K562 (cell line): ENCODE measurements at regions not wholly inside any gene's neighbourhood (a gene's known extent, or its start where the extent isn't known, plus 50 kb on each side); places are given as distances from the start of the nearest gene placed in this dataset.

Experiments
- ATAC-seq: fragments of 200-7000 bp; cut with Tn5 transposase; 3 replicates; pipeline ENCODE4 v1.9.1; 2020; ENCODE audit warnings: moderate library complexity
- BruUV-seq: library from RNA; stranded (reverse); fragments of 400-500 nt; replicated peaks from 2 replicates; lab custom pipeline; 2021; lab: Mats Ljungman, UMichigan
- CTCF ChIA-PET: fragments of 300-600 bp; formaldehyde crosslinking; extraction: SDS; loops from one replicate; lab custom pipeline; 2021; ENCODE audit warnings: low intra/inter-chr PET ratio; lab: Yijun Ruan, JAX
- POLR2A ChIA-PET: fragments of 300-600, 350-650 bp; sonication (Branson Sonifier 250); formaldehyde crosslinking; extraction: SDS; loops from one replicate; lab custom pipeline; 2021; ENCODE audit warnings: antibody characterized with exemption, inconsistent platforms; lab: Yijun Ruan, JAX
- DNase-seq, 4 experiments: peaks; one replicate each; pipeline versions ENCODE4 v3.0.0 to v3.0.0-alpha.2; 2011 to 2018; ENCODE audit warnings: low spot score in 3 of 4, mixed read lengths in 3 of 4; ENCODE audit errors: extremely low read depth in 1 of 4
- FAIRE-seq: peaks from 2 replicates; lab custom pipeline; 2011; peaks lifted over from hg19 to GRCh38; lab: Jason Lieb, UNC
- H2AFZ ChIP-seq: 2 replicates; pipeline ENCODE4 v1.6.0; 2011; ENCODE audit warnings: low read depth, low read length, control low read depth, inconsistent platforms
- H3K27ac ChIP-seq: fragments of 200-600 bp; 3 replicates; pipeline ENCODE4 v1.8.0; 2011; ENCODE audit warnings: low read depth, mild to moderate bottlenecking, control low read depth, inconsistent platforms, low read length, moderate library complexity, mixed read lengths; ENCODE audit errors: extremely low read depth
- H3K27me3 ChIP-seq, 2 experiments: fragments of 300-600 bp in 1 of 2; 2 replicates in 1 of 2; 3 replicates in 1 of 2; pipeline versions ENCODE4 v1.6.0 to v1.8.0; 2011; ENCODE audit warnings: inconsistent platforms in 2 of 2, low read length in 2 of 2, mild to moderate bottlenecking in 1 of 2, mixed read lengths in 1 of 2, moderate library complexity in 1 of 2; ENCODE audit not compliant: control insufficient read depth in 2 of 2, insufficient read depth in 2 of 2
- H3K36me3 ChIP-seq: fragments of 300-600 bp; 3 replicates; pipeline ENCODE4 v1.8.0; 2011; ENCODE audit warnings: mild to moderate bottlenecking, low read length, inconsistent platforms; ENCODE audit not compliant: control insufficient read depth, insufficient read depth
- H3K4me1 ChIP-seq, 2 experiments: fragments of 200-600 bp in 1 of 2; replicated peaks in 1 of 2; 2 replicates in 1 of 2; 3 replicates in 1 of 2; pipeline versions ENCODE4 v1.5.1 to v1.8.0; 2011; ENCODE audit warnings: inconsistent platforms in 2 of 2, low read length in 2 of 2, mild to moderate bottlenecking in 1 of 2, mixed read lengths in 1 of 2, moderate library complexity in 1 of 2; ENCODE audit not compliant: control insufficient read depth in 2 of 2, insufficient read depth in 2 of 2
- H3K4me2 ChIP-seq: 2 replicates; pipeline ENCODE4 v1.6.1; 2011; ENCODE audit warnings: low read length, control low read depth, inconsistent platforms, mixed read lengths; ENCODE audit not compliant: insufficient read depth
- H3K4me3 ChIP-seq: fragments of 200-600 bp; sonication (generic), shearing (Covaris generic); 2 replicates; pipeline ENCODE4 v1.5.1; 2016; ENCODE audit warnings: control low read depth, inconsistent platforms
- H3K79me2 ChIP-seq: fragments of 200-600 bp; 3 replicates; pipeline ENCODE4 v1.8.0; 2011; ENCODE audit warnings: low read length, inconsistent platforms; ENCODE audit not compliant: control insufficient read depth, insufficient read depth
- H3K9ac ChIP-seq, 2 experiments: 2 replicates each; pipeline versions ENCODE4 v1.6.0 to v1.6.1; 2011; ENCODE audit warnings: low read depth in 2 of 2, low read length in 2 of 2, control low read depth in 1 of 2, inconsistent platforms in 1 of 2, mild to moderate bottlenecking in 1 of 2, mixed read lengths in 1 of 2; ENCODE audit not compliant: insufficient read depth in 1 of 2
- H3K9me1 ChIP-seq: one replicate; pipeline ENCODE4 v1.6.0; 2011; ENCODE audit warnings: inconsistent platforms, mild to moderate bottlenecking, low read length, moderate library complexity; ENCODE audit not compliant: control insufficient read depth, insufficient read depth
- H3K9me3 ChIP-seq: replicated peaks from 2 replicates; pipeline ENCODE4 v1.5.1; 2011; ENCODE audit warnings: low read depth, low read length, inconsistent platforms; ENCODE audit not compliant: control insufficient read depth, insufficient read depth
- H4K20me1 ChIP-seq: replicated peaks from 2 replicates; pipeline ENCODE4 v1.6.1; 2011; ENCODE audit warnings: low read length, inconsistent platforms, mixed read lengths; ENCODE audit not compliant: control insufficient read depth, insufficient read depth
- FOXK1 ChIP-seq: sonication (generic); formaldehyde crosslinking; IDR thresholded peaks from 2 replicates; pipeline ENCODE4 v1.8.0; 2022; ENCODE audit warnings: missing genetic modification reagents, mild to moderate bottlenecking, borderline replicate concordance
- PTRF ChIP-seq: fragments of 450-650 bp; IDR thresholded peaks from 2 replicates; pipeline ENCODE4 v1.6.1; 2016; ENCODE audit warnings: mild to moderate bottlenecking, missing genetic modification characterization, missing compliant biosample characterization
- WGBS: fragments of 100-300 bp; shearing (Covaris generic); methylation state at CpG from one replicate; pipeline ENCODE4 v1.1.6; 2016; ENCODE audit warnings: low coverage, mixed read lengths; ENCODE audit not compliant: insufficient coverage; ENCODE audit errors: missing lambda C conversion rate; 5-methylcytosine and 5-hydroxymethylcytosine counted together
- in situ Hi-C: fragments of 300-500 bp; cut with MboI; formaldehyde crosslinking; loops from 4 replicates; pipeline ENCODE4 v1.15.0; 2018; ENCODE audit warnings: inconsistent platforms, mixed read lengths
- intact Hi-C: fragments of 100-400 bp; cut with micrococcal nuclease; formaldehyde crosslinking; loops from 2 replicates; pipeline ENCODE4 v1.14.2; 2022
- TF ChIP-seq, protein P1 (sequence below), 3 experiments: IDR thresholded peaks in 2 of 3; conservative IDR thresholded peaks in 1 of 3; 2 replicates each; pipeline ENCODE4 v1.5.1; 2011 to 2012; ENCODE audit warnings: low read length in 3 of 3, mild to moderate bottlenecking in 3 of 3, control low read depth in 2 of 3, improper control_type of control experiment in 1 of 3, inconsistent platforms in 1 of 3, low read depth in 1 of 3, mixed read lengths in 1 of 3, moderate library complexity in 1 of 3; ENCODE audit not compliant: insufficient read depth in 2 of 3
- TF ChIP-seq, protein P2 (sequence below): sonication (generic); formaldehyde crosslinking; IDR thresholded peaks from 2 replicates; pipeline ENCODE4 v1.9.0; 2022; ENCODE audit warnings: mild to moderate bottlenecking, missing genetic modification reagents

DNA sequence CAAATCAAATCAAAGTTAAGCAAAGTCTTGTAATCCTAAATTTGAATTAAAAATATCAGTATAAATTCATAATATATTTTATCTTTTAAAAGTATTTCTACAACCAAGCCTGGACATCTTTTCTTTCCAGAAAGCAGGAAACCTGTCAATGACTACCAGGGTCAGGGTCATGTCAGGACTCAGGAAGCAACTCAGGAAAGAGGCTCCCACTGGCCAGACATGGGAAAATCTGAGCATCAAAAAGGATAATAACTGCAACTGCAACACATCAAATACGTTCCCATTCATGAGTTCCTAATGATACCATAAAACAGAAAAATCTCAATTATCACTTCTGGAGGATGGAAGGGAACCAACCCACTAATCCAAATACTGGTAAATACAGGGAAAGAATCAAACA, 76.0 kb upstream of the GALNT18 start:
- DNase-seq (no peak), FAIRE-seq (no peak), ATAC-seq (no peak)
- in situ Hi-C loops (no loop called here), intact Hi-C loops (no loop called here)
- H2AFZ ChIP-seq: no peak overlapping the region
- no peaks in the 10 kb centered on the region; a peak in 1 of 5 replicates for H3K27me3 ChIP-seq
- H3K79me2 ChIP-seq: no peaks in the 10 kb centered on the region
- no peak overlapping the region for H3K9ac ChIP-seq
- TF ChIP-seq, protein P1, sequence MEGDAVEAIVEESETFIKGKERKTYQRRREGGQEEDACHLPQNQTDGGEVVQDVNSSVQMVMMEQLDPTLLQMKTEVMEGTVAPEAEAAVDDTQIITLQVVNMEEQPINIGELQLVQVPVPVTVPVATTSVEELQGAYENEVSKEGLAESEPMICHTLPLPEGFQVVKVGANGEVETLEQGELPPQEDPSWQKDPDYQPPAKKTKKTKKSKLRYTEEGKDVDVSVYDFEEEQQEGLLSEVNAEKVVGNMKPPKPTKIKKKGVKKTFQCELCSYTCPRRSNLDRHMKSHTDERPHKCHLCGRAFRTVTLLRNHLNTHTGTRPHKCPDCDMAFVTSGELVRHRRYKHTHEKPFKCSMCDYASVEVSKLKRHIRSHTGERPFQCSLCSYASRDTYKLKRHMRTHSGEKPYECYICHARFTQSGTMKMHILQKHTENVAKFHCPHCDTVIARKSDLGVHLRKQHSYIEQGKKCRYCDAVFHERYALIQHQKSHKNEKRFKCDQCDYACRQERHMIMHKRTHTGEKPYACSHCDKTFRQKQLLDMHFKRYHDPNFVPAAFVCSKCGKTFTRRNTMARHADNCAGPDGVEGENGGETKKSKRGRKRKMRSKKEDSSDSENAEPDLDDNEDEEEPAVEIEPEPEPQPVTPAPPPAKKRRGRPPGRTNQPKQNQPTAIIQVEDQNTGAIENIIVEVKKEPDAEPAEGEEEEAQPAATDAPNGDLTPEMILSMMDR (IDR thresholded peaks at IDR 0.05 in 2 of 3, conservative IDR thresholded peaks at IDR 0.05 in 1 of 3; ENCODE audit: insufficient read depth in 2 of 3, low read depth in 1 of 3, low read length in 3 of 3): no peak
- TF ChIP-seq FOXK1 (CRISPR knock-in tag) (no peak), PTRF (tag) (no peak)
- TF ChIP-seq, protein P2, sequence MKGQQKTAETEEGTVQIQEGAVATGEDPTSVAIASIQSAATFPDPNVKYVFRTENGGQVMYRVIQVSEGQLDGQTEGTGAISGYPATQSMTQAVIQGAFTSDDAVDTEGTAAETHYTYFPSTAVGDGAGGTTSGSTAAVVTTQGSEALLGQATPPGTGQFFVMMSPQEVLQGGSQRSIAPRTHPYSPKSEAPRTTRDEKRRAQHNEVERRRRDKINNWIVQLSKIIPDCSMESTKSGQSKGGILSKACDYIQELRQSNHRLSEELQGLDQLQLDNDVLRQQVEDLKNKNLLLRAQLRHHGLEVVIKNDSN (CRISPR knock-in tag): no peak
- H3K9me3 ChIP-seq: no peaks in the 10 kb centered on the region
- H3K36me3 ChIP-seq: no peaks in the 10 kb centered on the region
- BruUV-seq: no TSS peak
- H4K20me1 ChIP-seq: no peaks in the 10 kb centered on the region
- H3K9me1 ChIP-seq: no peaks in the 10 kb centered on the region
- no peak overlapping the region for H3K4me3 ChIP-seq
- no peak overlapping the region for H3K27ac ChIP-seq
- ChIA-PET CTCF (no interaction called here), POLR2A (no interaction called here)
- no peak overlapping the region for H3K4me2 ChIP-seq
- WGBS: 5% methylated on average over 1 of the region's 1 CpG
- H3K4me1 ChIP-seq: no peaks in the 10 kb centered on the region
